NCI-H82 treated with DMSO at 0.1 percent for 48 hours (cell line): ENCODE measurements at regions not wholly inside any gene's neighbourhood (a gene's known extent, or its start where the extent isn't known, plus 50 kb on each side); places are given as distances from the start of the nearest gene placed in this dataset.
"Not testable (repeated sequence)": the region's sequence is repeated elsewhere in the genome, so short reads cannot be mapped to it uniquely, and the experiment has no call there.

ENCODE experiments used
- DNase-seq: peaks from one replicate; lab custom pipeline; 2025; ENCODE audit not compliant: unreplicated experiment; lab: John Stamatoyannopoulos, UW

DNA sequence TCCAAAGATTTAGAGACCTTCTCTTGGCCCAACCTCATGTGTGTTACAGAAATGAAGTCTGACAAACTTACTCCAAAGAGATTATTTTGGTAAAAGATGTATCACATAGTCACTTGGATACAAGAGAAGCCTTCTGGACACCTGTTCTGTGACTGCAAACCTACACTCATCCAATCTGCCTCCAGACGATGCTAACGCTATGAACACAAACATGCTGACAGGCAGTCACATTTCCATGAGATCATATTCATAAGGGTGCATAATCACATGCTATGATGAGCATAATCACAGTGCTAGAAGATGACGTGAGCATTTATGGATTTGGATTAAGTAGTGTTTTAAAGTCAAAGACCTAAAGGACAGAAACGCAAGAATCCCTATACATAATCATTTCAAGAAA, 340.2 kb downstream of the HACE1 start:
- DNase-seq: no peak

DNA sequence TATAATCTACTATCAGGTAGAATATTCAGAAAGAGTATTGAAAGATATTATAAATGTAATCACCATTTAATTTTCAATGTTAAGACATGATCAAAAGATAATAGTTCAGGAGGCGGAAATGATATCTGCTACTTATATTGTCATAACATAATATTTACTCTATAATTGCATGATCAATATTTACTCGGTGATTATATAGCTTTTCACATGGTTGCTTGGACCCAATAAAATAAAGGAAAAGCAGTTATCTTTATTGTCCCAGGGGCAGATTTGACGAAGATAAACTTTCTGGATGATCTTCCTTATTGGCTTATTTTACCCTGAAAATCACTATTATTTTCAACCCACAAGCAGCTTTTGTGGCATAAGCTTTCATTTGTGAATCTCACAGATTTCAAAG, 350.4 kb downstream of the HACE1 start:
- no peak for DNase-seq

DNA sequence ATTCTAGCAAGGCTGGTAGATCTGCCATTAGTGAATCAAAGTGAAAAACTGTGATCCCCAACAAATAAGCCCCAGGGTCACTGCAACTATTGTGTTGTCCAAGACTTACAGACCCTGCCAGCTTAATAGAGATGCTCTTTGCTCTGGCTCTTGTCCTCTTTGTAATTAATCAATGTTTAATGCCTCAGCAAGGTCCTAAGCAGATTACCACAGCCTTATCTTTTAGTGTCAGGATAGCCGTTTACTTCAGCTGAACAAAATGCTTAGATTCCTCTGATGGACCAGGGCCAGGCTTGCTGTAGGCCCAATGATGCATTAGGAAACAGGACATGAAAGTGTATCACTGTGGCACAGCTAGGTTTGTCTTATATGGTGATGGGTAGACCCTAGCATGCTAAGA, 353.3 kb downstream of the HACE1 start:
- peak; percentile 13 for DNase-seq

DNA sequence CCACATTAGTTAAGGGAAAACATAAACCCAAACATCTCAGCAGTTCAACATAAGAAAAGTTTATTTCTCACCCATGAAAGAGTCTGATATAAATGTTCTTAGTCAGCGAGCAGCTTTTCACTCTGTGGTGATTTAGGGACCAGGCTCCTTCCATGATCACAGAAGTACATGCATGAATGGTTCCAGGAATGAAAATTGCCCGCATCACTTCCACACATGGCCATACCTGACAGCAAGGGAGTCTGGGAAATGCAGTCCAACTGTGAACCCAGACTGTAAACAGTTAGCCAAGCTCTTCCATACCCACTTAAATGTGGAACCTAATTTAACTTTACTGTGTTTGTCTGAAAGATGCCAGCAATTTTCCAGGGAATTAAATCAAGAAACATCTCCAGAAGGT, 353.9 kb downstream of the HACE1 start:
- DNase-seq: no peak

DNA sequence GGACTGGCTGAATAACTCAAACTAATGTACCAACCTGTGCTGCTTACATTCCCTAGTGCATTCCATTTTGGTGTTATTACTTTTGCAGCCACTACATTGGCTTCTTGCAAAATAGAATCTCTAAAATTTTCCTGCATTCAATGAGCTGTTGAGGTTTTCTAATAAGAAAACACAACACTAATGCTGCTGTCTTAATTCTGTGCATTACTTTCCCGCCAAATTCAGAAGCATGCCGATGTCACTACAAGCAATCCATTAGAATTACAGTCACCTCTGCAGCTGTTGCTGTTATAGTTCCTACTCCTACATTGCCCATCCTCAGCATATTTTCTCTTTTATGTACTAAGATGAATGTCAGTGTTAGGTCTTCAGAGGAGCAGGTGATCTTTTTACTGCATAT, 359.5 kb downstream of the HACE1 start:
- DNase-seq: no peak

DNA sequence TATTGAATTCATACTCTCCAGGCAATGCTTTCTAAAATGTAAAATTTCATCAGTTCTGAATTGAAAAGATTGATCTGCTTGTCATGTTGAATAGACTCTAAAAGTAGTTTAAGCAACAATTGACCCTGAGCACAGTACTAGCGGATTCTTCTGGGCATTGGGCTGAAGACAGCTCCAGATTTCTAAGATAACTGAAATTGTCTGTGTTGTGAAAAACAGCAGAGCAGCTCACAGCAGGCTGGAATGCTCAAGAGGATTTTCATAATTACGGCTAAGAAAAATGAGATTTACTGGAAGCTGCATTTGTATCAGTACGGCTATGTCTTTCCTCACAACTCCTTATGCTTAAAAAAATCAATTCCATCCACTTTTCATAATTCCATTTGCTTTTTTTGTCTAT, 373.7 kb downstream of the HACE1 start:
- DNase-seq: no peak

DNA sequence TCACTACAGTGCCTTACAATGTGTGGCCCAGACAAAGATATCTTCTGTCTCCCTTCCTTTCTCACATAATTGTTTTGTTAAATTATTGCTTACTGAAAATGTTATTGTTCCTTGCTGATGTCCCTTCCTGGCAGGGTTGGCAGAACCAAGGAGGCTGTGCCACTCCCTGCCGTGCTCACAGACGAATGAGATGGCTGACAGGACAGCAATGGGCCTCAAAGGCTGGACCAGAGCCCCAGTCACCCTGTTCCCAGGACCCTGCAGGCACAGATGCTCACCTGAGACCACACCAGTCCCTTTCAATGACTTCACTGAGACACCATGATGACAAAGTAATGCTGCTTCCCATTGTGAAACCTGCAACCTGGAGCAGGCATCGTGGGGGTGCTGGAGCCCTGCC, 375.1 kb downstream of the HACE1 start:
- no peak for DNase-seq

DNA sequence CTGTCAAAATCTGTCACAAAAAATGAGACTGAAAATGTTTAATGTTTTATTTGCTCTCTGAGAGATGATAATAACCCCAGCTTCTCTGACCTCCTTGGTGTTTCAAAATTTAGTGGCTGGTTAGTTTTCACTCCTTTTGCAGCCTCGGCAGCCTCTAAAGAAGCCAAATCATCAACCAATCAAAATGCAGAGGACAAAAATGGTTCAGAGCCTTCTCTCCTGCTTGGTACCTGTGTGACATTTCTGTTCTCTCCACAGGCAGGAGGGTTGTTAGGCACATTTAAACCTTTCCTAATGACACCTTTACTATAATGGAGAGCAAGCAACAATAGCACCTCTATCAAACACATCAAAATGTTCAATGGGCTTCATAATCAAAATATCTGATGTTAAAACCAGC, 375.5 kb downstream of the HACE1 start:
- DNase-seq: no peak

DNA sequence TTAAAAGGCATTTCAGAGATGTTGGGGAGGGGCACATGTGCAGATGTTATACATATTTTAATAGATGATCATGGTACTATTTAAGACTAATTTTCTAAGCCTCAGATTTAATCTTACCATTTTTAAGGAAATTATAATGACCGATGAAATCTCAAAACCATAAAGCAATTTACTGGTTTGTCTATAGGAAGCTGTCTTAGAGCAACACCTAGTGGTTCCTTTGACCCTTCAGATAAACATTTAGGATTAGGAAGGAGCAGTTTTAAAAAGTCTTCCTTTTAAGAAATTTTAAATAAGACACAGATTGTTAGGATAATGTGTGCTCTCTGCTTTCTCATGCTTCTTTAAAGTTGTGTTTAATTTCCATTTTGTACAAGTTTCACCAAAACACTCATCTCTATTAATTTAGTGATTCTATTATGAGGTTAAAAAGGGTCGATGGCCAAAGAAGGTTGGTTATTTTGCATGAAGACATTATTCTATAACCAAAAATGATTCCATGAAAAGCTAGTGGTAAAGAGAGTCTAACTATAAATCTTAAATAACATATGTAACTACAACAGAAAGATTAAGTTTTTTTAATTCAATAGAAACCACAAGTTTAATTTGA, 376.4 kb downstream of the HACE1 start:
- DNase-seq: no peak

DNA sequence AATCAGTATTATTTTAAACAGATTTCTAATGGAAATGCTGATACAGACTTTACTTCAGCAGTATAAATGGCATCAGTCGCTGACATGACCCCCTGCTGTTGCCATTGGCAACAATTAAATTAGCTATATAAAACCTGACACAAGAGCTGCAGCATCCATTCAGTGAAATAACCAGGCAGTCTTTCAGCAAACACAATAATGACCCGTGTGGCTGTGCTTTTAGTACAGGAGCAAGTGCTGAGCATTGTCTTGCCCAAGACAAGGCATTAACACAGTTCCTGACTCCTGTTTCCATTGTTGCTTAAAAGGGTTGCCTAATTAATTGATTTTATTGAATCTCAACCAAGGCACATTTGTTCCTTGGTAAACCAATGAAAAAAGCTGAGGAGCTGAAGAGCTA, 382.1 kb downstream of the HACE1 start:
- no peak for DNase-seq

DNA sequence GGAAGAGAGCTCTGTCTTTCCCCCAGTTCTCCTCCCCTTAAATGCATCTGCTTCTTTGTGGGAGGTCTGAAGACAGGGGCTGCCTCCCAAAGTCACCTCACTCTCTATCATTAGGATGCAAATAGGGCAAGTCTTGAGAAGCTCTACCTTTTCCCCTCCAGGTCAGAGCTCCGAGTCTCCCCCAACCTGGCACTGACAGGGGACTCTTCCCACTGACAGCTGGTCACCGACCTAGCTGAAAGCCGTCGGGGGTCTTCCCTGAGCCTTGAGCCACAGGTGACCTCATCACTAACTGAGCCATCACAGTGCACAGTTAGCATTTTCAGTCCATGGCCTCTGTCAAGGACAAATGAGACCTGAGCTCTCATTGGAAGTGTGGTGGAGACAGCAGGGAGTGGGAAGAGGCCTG, 386.7 kb downstream of the HACE1 start:
- DNase-seq: no peak

DNA sequence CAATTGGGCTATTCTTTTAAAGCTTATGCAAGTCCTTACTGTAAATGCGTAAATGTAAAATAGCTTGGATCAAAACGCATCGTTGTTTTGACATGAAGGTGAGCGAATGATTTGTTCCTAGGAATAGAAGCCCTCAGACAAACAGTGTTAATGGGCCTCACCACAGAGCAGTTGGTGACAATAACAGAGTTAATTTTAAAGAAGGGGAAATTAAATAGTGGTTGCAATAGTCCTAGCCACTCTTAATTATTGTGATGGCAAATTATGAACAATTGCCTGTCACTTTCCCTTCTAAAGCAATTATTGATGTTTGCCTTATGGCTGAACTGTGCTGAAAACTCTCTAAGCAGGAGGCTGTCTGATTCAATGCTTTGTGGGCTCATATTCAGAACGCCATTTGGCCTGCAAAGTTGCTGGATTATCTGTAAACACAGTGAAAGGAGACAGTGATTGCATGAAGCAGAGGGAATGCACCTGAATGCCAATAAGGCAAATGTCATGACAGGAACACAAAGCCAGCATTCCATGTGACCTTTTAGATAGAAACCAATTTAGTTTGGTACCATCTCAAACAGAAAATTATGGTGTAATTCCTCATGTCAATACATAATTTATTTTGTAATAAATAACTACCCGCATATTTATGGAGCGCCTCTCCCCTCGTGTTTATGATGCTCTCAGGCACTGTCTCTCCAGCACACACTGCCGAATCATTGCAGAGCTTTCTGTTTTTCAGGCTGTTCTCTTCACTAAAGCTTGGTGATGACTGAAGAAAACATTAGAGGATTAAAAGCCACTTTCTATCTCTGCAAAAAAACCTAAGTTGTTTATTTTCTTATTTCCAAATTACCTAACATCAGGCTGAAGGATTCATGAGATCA, 387.5 kb downstream of the HACE1 start:
- DNase-seq: no peak

DNA sequence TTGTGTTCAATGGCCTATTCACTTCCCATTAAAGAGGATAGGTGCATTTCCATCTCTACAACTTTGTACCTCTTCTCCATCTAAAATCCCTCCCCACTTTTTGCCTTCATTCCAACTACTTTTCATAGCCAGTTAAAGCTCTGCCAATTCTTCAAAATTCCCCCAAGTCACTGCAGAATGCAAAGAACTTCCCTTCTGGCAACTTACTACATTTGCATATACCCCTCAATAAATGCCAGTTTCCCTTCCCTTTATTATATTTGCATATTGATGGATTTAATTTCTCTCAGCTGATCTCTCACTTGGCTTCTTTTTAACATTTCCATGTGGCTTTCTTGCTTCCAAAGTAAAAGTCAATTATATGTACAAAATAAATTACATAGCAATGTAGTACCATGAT, 393.4 kb downstream of the HACE1 start:
- DNase-seq: no peak

DNA sequence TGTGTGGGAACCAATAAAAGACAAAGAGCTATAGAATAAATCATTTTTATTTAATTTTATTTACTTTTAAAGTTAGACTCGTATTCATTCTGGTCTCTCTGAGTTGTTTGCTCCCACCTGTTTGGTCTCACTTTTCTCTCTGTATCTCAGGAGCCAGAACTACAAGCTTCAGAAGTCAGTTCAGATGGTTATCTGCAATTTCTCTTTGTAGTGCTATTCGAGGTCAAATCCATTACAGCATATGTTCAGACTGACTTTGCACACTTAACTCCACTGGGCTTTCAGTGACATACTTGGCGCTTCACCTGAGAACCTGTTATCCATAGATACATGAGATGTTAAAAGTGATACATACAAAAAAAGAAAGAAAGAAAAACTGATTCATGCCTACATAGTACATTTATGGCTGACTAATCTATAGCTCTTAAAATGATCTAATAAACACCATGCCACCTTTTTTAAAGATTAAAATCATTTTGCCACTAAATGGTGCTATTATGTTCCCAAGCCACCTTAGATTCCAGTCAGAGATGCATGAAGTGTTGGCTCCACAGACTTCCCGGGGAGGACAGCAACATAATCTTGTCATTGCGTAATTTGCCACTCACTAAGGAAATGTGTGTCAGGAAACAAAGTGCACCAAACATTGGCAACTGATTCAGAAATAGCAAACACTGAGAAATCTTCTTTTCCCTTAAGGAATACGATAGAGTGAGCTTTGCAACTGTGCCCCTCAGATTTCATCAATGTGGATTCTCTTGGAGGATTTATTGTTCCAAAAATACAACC, 396.7 kb downstream of the HACE1 start:
- DNase-seq: no peak

DNA sequence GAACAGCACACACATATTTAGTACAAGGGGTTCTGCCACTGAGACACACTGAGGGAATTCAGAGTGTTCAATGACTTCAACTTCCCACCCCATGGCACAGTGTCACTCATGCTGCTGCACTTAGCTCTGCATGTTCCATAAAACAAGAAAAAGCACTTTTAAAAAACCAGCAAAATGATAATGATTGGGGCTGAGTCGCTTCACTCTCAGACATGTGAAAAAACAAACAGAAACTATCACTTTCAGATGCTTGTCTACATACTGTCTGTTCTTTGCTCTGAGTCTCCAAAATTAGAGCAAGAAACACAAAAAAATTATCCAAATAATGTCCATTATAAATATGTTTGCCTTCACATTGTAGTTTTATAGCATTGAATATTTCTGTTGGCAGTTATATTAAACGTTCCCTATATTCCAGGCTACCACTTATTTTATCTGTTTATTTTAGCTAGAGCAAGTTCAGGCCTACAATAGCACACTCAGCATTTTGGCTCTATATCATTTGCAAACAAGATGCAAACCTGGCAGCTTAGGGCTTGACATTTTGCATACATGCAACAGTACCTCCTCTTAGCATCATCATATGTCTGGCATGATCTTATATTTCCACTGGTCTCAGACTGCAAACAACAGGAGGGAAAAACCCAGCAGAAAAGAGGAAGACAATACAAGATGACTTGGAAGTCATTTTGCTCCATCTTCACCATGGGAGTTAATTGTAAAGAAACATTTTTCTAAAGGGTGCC, 398.8 kb downstream of the HACE1 start:
- DNase-seq: no peak

DNA sequence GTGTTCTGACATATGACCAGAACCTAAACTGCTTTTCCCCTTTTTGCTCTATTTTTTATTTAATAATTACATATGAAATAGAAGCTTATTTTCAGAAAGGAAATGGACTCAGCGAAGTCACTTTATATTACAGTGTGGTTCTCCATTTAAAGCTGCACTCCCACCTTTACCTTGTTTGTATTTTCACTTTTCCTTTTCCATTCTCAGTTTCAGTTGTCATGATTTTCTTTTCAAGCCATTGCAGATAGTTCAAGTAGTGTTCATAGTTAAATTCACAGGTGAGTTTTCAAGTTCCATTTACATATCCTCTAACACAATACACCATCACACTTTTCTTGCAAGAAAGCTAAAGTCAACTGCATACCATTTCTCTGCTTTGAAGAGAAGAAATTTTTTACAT, 400.2 kb downstream of the HACE1 start:
- DNase-seq: no peak

DNA sequence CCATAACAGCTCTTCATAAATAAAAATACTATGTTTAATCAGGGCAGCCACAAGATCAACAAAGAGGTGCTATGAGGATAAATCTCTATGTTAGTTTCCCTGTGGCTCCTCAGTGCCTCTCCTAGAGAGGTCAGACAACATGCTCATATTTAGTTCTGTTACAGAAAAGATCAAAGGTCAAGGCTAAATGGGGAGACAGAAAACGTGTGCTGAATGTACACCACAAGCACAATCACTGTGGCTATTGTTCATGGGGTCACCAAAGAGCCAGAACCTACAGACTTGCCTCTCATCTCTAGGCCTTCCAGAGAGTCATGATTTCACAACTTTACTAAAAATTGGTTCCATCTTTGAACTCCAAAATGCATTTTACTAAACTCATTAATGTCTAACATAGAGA, 409.8 kb downstream of the HACE1 start:
- no peak for DNase-seq

DNA sequence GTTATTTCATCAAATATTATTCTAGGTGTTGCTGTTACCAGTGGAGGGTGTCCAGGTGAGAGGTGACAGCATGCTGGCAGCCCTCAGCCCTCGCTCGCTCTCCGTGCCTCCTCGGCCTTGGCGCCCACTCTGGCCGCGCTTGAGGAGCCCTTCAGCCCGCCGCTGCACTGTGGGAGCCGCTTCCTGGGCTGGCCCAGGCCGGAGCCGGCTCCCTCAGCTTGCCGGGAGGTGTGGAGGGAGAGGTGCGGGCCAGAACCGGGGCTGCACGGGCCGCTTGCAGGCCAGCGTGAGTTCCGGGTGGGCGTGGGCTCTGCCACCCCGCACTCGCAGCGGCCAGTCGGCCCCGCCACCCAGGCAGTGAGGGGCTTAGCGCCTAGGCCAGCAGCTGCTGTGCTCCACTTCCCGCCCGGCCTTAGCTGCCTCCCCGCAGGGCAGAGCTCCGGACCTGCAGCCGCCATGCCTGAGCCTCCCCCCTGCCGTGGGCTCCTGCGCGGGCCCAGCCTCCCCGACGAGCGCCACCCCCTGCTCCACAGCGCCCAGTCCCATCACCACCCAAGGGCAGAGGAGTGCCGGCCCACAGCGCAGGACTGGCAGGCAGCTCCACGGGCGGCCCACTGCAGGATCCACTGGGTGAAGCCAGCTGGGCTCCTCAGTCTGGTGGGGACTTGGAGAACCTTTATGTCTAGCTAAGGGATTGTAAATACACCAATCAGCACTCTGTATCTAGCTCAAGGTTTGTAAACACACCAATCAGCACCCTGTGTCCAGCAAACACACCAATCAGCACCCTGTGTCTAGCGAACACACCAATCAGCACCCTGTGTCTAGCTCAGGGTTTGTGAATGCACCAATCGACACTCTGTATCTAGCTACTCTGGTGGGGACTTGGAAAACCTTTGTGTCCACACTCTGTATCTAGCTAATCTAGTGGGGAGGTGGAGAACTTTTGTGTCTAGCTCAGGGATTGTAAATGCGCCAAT, 413.3 kb downstream of the HACE1 start:
- DNase-seq: not testable (repeated sequence)

DNA sequence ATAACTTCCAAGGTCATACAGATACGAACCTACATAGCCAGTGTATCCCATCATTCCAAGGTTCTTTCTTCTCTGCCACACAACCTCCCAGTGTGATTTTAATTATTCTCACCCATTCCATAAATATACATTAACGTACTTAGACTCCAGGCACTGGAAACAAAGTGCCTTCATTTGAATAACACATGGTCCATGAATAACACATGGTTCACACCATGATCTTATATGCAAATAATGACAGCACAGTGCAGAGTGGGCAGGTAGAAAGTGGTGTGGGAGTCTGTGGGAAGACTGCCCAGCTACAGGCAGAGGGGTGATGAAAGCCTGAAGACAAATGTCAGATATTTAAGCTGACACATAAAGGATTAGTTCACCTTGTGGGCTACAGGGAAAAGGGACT, 425.2 kb downstream of the HACE1 start:
- DNase-seq: no peak

DNA sequence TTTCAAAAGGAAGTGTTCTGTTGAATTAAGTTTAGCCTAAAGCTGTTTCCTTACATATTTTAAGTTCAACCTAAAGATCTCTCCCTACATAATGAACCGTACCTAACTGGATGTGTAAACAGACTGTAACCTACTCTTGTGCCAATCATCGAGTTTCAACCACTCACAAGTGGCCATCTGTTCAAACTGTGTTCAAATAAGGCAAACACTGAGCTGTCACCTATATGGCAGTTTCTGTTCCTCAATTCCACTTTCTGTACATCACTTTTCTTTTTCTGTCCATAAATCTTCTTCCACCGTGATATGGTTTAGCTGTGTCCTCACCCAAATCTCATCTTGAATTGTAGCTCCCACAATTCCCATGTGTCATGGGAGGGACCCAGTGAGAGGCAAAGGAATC, 428.6 kb downstream of the HACE1 start:
- no peak for DNase-seq
